GM23338 (cell line): ENCODE measurements at regions not wholly inside any gene's neighbourhood (a gene's known extent, or its start where the extent isn't known, plus 50 kb on each side); places are given as distances from the start of the nearest gene placed in this dataset.

Source experiments
- ATAC-seq: fragments of 200-7000 bp; cut with Tn5 transposase; 3 replicates; pipeline ENCODE4 v1.9.1; 2020
- DNase-seq: peaks from one replicate; pipeline ENCODE4 v3.0.0-alpha.2; 2015; ENCODE audit warnings: low spot score
- H2AFZ ChIP-seq: fragments of 200-600 bp; sonication (generic); 2 replicates; pipeline ENCODE4 v1.8.0; 2016; ENCODE audit warnings: antibody characterized with exemption, mild to moderate bottlenecking, moderate library complexity
- H3F3A ChIP-seq: fragments of 200-600 bp; sonication (generic); replicated peaks from 2 replicates; pipeline ENCODE4 v1.8.0; 2017; ENCODE audit warnings: antibody characterized with exemption, mixed run types, low read depth
- H3K27ac ChIP-seq: fragments of 200-600 bp; sonication (generic); 2 replicates; pipeline ENCODE4 v1.6.1; 2016; ENCODE audit warnings: low read depth
- H3K27me3 ChIP-seq: fragments of 200-600 bp; sonication (generic); 2 replicates; pipeline ENCODE4 v1.8.0; 2016; ENCODE audit warnings: mild to moderate bottlenecking, mixed run types, moderate library complexity; ENCODE audit not compliant: insufficient read depth
- H3K36me3 ChIP-seq: fragments of 200-600 bp; sonication (generic); 2 replicates; pipeline ENCODE4 v1.8.0; 2016; ENCODE audit warnings: mild to moderate bottlenecking; ENCODE audit not compliant: insufficient read depth
- H3K4me1 ChIP-seq: fragments of 200-600 bp; sonication (generic); 2 replicates; pipeline ENCODE4 v1.8.0; 2016; ENCODE audit warnings: mild to moderate bottlenecking, moderate library complexity; ENCODE audit not compliant: insufficient read depth
- H3K4me2 ChIP-seq: fragments of 200-600 bp; sonication (generic); 2 replicates; pipeline ENCODE4 v1.7.1; 2017; ENCODE audit warnings: mixed run types
- H3K4me3 ChIP-seq: fragments of 200-600 bp; sonication (generic); 2 replicates; pipeline ENCODE4 v1.6.1; 2016; ENCODE audit warnings: mixed run types
- H3K79me2 ChIP-seq: fragments of 200-600 bp; sonication (generic); replicated peaks from 2 replicates; pipeline ENCODE4 v1.8.0; 2017; ENCODE audit warnings: mild to moderate bottlenecking; ENCODE audit not compliant: insufficient read depth
- H3K9me2 ChIP-seq: fragments of 200-600 bp; sonication (generic); 2 replicates; pipeline ENCODE4 v1.8.0; 2017; ENCODE audit not compliant: insufficient read depth
- H4K20me1 ChIP-seq: fragments of 200-600 bp; sonication (generic); replicated peaks from 2 replicates; pipeline ENCODE4 v1.8.0; 2017; ENCODE audit warnings: mild to moderate bottlenecking; ENCODE audit not compliant: insufficient read depth
- H3K27ac Mint-ChIP-seq: 2 replicates; pipeline ENCODE4 v1.8.0; 2020; ENCODE audit warnings: inconsistent platforms, mild to moderate bottlenecking, moderate library complexity, mixed read lengths
- H3K27me3 Mint-ChIP-seq: 3 replicates; pipeline ENCODE4 v1.8.0; 2022; ENCODE audit warnings: low read depth, mild to moderate bottlenecking, moderate library complexity, mixed read lengths, inconsistent platforms; ENCODE audit not compliant: insufficient read depth, poor library complexity
- H3K36me3 Mint-ChIP-seq: 3 replicates; pipeline ENCODE4 v1.8.0; 2021; ENCODE audit warnings: low read depth, mild to moderate bottlenecking, inconsistent platforms, moderate library complexity, mixed read lengths
- H3K4me1 Mint-ChIP-seq: 3 replicates; pipeline ENCODE4 v1.8.0; 2020; ENCODE audit warnings: mild to moderate bottlenecking, inconsistent platforms, mixed read lengths
- H3K4me3 Mint-ChIP-seq: 3 replicates; pipeline ENCODE4 v1.8.0; 2021; ENCODE audit warnings: moderate library complexity, mild to moderate bottlenecking, inconsistent platforms, mixed read lengths
- H3K9me3 Mint-ChIP-seq: 3 replicates; pipeline ENCODE4 v1.8.0; 2020; ENCODE audit warnings: moderate library complexity, mild to moderate bottlenecking, inconsistent platforms, mixed read lengths
- CREB1 ChIP-seq: fragments of 250-450 bp; sonication (Bioruptor Pico); IDR thresholded peaks from 2 replicates; pipeline ENCODE4 v1.5.0; 2020; ENCODE audit warnings: low read depth, mild to moderate bottlenecking, moderate library complexity
- CTCF ChIP-seq, 2 experiments: fragments of 200-600 bp in 1 of 2; sonication (generic) in 1 of 2; conservative IDR thresholded peaks; 2 replicates each; pipeline versions ENCODE4 v1.5.1 to v1.6.1; 2016 to 2017; ENCODE audit warnings: antibody characterized with exemption in 2 of 2, low read depth in 2 of 2, mild to moderate bottlenecking in 2 of 2, moderate library complexity in 1 of 2
- ETS1 ChIP-seq: IDR thresholded peaks from 2 replicates; pipeline ENCODE4 v1.6.1; 2016; ENCODE audit warnings: antibody characterized with exemption
- EZH2 ChIP-seq: fragments of 200-600 bp; sonication (generic); IDR thresholded peaks from one replicate; pipeline ENCODE4 v1.8.0; 2017; ENCODE audit warnings: antibody characterized with exemption, mild to moderate bottlenecking, low read depth; ENCODE audit not compliant: unreplicated experiment
- EZH2phosphoT487 ChIP-seq: fragments of 200-600 bp; sonication (generic); IDR thresholded peaks from one replicate; pipeline ENCODE4 v1.8.1; 2018; ENCODE audit warnings: antibody characterized with exemption; ENCODE audit not compliant: unreplicated experiment
- JUNB ChIP-seq: IDR thresholded peaks from one replicate; pipeline ENCODE4 v1.6.1; 2016; ENCODE audit warnings: antibody characterized with exemption; ENCODE audit not compliant: unreplicated experiment
- NANOG ChIP-seq: IDR thresholded peaks from 2 replicates; pipeline ENCODE4 v1.6.1; 2016; ENCODE audit warnings: antibody characterized with exemption, borderline replicate concordance
- POLR2AphosphoS5 ChIP-seq: IDR thresholded peaks from 2 replicates; pipeline ENCODE4 v1.6.1; 2016; ENCODE audit warnings: antibody characterized with exemption, low read depth
- REST ChIP-seq: IDR thresholded peaks from one replicate; pipeline ENCODE4 v1.6.1; 2018; ENCODE audit warnings: antibody characterized with exemption; ENCODE audit not compliant: unreplicated experiment
- STAT1 ChIP-seq: IDR thresholded peaks from one replicate; pipeline ENCODE4 v1.6.1; 2016; ENCODE audit warnings: antibody characterized with exemption; ENCODE audit not compliant: unreplicated experiment
- ZNF114 ChIP-seq: fragments of 250-450 bp; sonication (Bioruptor Pico); IDR thresholded peaks from 2 replicates; pipeline ENCODE4 v1.5.0; 2020; ENCODE audit warnings: mild to moderate bottlenecking, moderate library complexity
- ZNF331 ChIP-seq: fragments of 250-450 bp; sonication (Bioruptor Pico); IDR thresholded peaks from 2 replicates; pipeline ENCODE4 v1.5.0; 2020; ENCODE audit warnings: low read depth, mild to moderate bottlenecking, moderate library complexity
- ZNF462 ChIP-seq: fragments of 250-450 bp; sonication (Bioruptor Pico); IDR thresholded peaks from 2 replicates; pipeline ENCODE4 v1.5.0; 2020; ENCODE audit warnings: mild to moderate bottlenecking, moderate library complexity

GRCh38 chr11:112617098-112617425 is 344.2 kb upstream of the NCAM1 start:
- no peaks in the 10 kb centered on the region for H3F3A ChIP-seq
- no peaks in the 10 kb centered on the region for H4K20me1 ChIP-seq
- ATAC-seq (no peak), DNase-seq (no peak)
- no peaks in the 10 kb centered on the region for H3K79me2 ChIP-seq
- H3K27ac Mint-ChIP-seq = no peak overlapping the region
- TF ChIP-seq CREB1 (CRISPR knock-in tag) (no peak), REST (no peak), JUNB (no peak), ETS1 (no peak), EZH2phosphoT487 (no peak), ZNF331 (CRISPR knock-in tag) (no peak), CTCF (conservative IDR thresholded peaks at IDR 0.05; ENCODE audit: low read depth in 2 of 2) (no peak), ZNF114 (CRISPR knock-in tag) (no peak), STAT1 (no peak), NANOG (no peak), EZH2 (no peak), POLR2AphosphoS5 (no peak), ZNF462 (CRISPR knock-in tag) (no peak)
- peaks cover 7% of the 10 kb centered on the region; the same call in 1 of the 2 replicates for H3K4me1 ChIP-seq
- peaks cover 6% of the 10 kb centered on the region; the same call in 2 of the 3 replicates for H3K9me3 Mint-ChIP-seq
- no peak overlapping the region for H3K4me3 ChIP-seq
- H3K4me2 ChIP-seq = no peak overlapping the region
- no peaks in the 10 kb centered on the region for H3K36me3 Mint-ChIP-seq
- no peaks in the 10 kb centered on the region for H3K27me3 ChIP-seq
- H3K9me2 ChIP-seq = peaks cover 3% of the 10 kb centered on the region; the same call in 1 of the 2 replicates
- H2AFZ ChIP-seq = no peak overlapping the region
- H3K27ac ChIP-seq = no peak overlapping the region
- H3K27me3 Mint-ChIP-seq = no peaks in the 10 kb centered on the region
- H3K4me1 Mint-ChIP-seq = peaks cover 10% of the 10 kb centered on the region
- no peaks in the 10 kb centered on the region for H3K36me3 ChIP-seq
- no peak overlapping the region for H3K4me3 Mint-ChIP-seq
